ENCODE measurements at regions not wholly inside any gene's neighbourhood (a gene's known extent, or its start where the extent isn't known, plus 50 kb on each side); places are given as distances from the start of the nearest gene placed in this dataset.

DNA sequence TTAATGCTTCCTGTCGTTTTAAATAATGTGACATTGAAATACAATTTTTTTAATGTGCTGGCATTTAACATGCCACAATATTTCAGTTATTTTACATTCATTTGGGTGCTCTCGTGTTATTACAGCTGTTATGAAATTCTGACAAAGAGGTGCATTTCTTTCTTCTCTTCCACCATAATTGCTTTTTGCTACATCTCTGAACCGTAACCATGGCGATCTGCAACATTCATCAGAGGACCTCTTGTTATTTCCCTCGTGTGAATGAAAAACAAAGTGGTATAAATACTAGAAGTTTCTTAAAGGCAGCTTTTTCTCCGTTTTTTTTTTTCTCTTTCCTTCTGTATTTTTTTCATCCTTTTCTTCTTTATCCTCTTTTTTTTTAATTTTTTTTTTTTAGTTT is 316.4 kb downstream of the MCTP2 start:
- H3K4me1 ChIP-seq = no peaks in the 10 kb centered on the region
- ATAC-seq (no peak), DNase-seq (no peak)
- intact Hi-C loops (cut with DNase I) = no loop called here
- TF ChIP-seq, protein P1, sequence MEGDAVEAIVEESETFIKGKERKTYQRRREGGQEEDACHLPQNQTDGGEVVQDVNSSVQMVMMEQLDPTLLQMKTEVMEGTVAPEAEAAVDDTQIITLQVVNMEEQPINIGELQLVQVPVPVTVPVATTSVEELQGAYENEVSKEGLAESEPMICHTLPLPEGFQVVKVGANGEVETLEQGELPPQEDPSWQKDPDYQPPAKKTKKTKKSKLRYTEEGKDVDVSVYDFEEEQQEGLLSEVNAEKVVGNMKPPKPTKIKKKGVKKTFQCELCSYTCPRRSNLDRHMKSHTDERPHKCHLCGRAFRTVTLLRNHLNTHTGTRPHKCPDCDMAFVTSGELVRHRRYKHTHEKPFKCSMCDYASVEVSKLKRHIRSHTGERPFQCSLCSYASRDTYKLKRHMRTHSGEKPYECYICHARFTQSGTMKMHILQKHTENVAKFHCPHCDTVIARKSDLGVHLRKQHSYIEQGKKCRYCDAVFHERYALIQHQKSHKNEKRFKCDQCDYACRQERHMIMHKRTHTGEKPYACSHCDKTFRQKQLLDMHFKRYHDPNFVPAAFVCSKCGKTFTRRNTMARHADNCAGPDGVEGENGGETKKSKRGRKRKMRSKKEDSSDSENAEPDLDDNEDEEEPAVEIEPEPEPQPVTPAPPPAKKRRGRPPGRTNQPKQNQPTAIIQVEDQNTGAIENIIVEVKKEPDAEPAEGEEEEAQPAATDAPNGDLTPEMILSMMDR (IDR thresholded peaks at IDR 0.05) = no peak
- H3K27ac ChIP-seq = no peak overlapping the region
- H3K27me3 ChIP-seq (ENCODE audit: low read depth) = no peaks in the 10 kb centered on the region
- no peaks in the 10 kb centered on the region for H3K36me3 ChIP-seq
- H3K4me3 ChIP-seq = no peak overlapping the region
- H3K9me3 ChIP-seq = no peaks in the 10 kb centered on the region

GRCh38 chr15:94555841-94556519 is 324.6 kb downstream of the MCTP2 start:
- no peak for ATAC-seq
- TF ChIP-seq, protein P1 (IDR thresholded peaks at IDR 0.05) = no peak
- intact Hi-C loops (cut with DNase I) = no loop called here
- no peak overlapping the region for H3K27ac ChIP-seq
- H3K9me3 ChIP-seq = no peaks in the 10 kb centered on the region
- no peaks in the 10 kb centered on the region for H3K36me3 ChIP-seq
- H3K4me1 ChIP-seq = no peaks in the 10 kb centered on the region
- no peak for DNase-seq
- H3K27me3 ChIP-seq (ENCODE audit: low read depth) = no peaks in the 10 kb centered on the region
- no peak overlapping the region for H3K4me3 ChIP-seq

- Histone ChIP-seq H3K36me3 (no peaks in the 10 kb centered on the region), H3K27ac (no peak overlapping the region), H3K27me3 (ENCODE audit: low read depth) (no peaks in the 10 kb centered on the region), H3K9me3 (no peaks in the 10 kb centered on the region), H3K4me1 (no peaks in the 10 kb centered on the region), H3K4me3 (no peak overlapping the region)
- intact Hi-C loops (cut with DNase I) = no loop called here
- DNase-seq = no peak
- no peak for ATAC-seq
- TF ChIP-seq, protein P1 (IDR thresholded peaks at IDR 0.05) = no peak
These were observed 329.8 kb downstream of the MCTP2 start for GRCh38 chr15:94561036-94561689.

DNA sequence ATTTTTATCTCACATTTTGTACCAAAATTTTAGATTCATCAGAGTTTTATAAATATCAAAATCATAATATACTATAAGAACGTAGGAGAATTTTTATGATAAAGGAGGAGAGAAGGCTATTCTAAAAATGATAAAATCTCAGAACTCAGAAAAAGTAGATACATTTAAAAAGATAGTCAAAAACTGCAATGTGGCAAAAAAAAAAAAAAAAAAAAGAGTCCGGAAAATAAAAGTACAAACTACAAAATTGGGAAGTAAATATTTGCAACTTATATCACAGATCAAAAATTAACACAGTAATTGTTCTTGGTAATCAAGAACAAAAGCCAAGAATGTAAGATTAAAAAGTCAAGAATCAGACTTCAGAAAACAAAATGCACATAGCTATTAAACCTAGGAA is 332.1 kb downstream of the MCTP2 start:
- no peak for ATAC-seq
- Histone ChIP-seq H3K27me3 (ENCODE audit: low read depth) (no peaks in the 10 kb centered on the region), H3K9me3 (no peaks in the 10 kb centered on the region), H3K36me3 (no peaks in the 10 kb centered on the region), H3K4me1 (no peaks in the 10 kb centered on the region), H3K27ac (no peak overlapping the region), H3K4me3 (no peak overlapping the region)
- no peak for DNase-seq
- TF ChIP-seq, protein P1 (IDR thresholded peaks at IDR 0.05) = no peak
- intact Hi-C loops (cut with DNase I) = no loop called here

- peak in 1 of 2 donors; percentile 19 for ATAC-seq
These were observed 345.6 kb downstream of the MCTP2 start for GRCh38 chr15:94576889-94577533.

More at GRCh38 chr15:94576889-94577533, 345.6 kb downstream of the MCTP2 start:
- TF ChIP-seq, protein P1 (IDR thresholded peaks at IDR 0.05) = peak; percentile 59
- no peak for DNase-seq
- H3K9me3 ChIP-seq = no peaks in the 10 kb centered on the region
- no peaks in the 10 kb centered on the region for H3K27me3 ChIP-seq (ENCODE audit: low read depth)
- intact Hi-C loops (cut with DNase I) = no loop called here
- H3K36me3 ChIP-seq = no peaks in the 10 kb centered on the region
- H3K4me3 ChIP-seq = no peak overlapping the region
- H3K27ac ChIP-seq = no peak overlapping the region
- H3K4me1 ChIP-seq = no peaks in the 10 kb centered on the region

Data from lower lobe of right lung (tissue), 2 donors.